HuH-7 (cell line): ENCODE measurements at regions not wholly inside any gene's neighbourhood (a gene's known extent, or its start where the extent isn't known, plus 50 kb on each side); places are given as distances from the start of the nearest gene placed in this dataset.
"Not testable (repeated sequence)": the region's sequence is repeated elsewhere in the genome, so short reads cannot be mapped to it uniquely, and the experiment has no call there.

Experiments
- DNase-seq: peaks from one replicate; pipeline ENCODE4 v3.0.0; 2011; ENCODE audit warnings: low spot score

DNA sequence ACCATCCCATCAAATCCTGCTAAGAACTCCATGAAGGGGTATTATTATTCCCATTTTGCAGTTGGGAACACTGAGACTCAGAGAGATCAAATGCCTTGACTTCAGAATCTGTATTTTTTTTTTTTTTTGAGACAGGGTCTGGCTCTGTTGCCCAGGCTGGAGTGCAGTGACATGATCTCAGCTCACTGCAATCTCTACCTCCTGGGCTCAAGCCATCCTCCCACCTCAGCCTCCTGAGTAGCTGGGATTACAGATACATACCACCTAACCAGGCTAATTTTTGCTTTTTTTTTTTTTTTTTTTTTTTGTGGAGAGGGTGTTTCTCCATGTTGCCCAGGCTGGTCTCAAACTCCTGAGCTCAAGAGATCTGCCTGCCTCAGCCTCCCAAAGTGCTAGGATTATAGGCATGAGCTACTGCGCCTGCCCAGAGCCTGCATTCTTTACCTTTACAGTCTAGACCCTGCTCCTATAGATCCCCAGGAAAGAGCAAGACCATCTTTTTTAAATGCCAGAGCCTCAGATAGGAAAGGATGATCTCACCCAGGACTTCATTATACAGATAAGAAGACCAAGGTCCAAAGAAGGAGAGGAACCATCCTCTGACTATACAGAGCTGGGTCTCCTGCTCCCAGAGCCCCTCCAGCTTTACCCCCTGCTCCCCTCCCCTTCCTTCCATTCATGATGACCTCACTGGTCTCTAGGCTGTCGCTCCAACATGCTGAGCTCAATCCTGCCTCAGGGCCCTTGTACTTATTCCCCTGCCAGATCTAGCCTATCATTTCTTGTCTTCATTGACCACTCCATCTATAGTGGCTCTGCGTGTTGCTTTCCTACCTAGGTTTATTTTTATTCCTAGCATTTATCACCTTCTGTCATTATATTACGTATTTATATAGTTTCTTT lies 138.6 kb downstream of the CEBPB start:
- no peak for DNase-seq

DNA sequence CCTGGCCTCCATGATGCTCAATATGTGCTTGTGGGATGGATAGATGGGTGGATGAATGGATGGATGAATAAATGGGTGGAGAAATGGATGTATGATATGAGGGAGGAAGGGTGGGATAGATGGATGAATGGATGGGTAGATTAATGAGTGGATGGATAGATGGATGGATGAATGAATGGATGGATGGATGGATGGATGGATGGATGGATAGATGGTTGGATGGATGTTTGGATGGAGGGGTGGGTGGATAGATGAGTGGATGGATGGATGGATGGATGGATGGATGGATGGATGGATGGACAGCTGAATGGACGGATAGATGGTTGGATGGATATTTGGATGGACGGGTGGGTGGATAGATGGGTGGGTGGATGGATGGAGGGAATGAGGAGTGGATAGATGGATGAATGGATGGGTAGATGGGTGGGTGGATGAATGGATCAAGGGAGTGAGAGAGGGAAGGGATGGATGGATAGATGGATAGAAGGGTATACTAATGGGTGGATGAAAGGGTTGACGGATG lies 139.4 kb downstream of the CEBPB start:
- DNase-seq, result no peak

DNA sequence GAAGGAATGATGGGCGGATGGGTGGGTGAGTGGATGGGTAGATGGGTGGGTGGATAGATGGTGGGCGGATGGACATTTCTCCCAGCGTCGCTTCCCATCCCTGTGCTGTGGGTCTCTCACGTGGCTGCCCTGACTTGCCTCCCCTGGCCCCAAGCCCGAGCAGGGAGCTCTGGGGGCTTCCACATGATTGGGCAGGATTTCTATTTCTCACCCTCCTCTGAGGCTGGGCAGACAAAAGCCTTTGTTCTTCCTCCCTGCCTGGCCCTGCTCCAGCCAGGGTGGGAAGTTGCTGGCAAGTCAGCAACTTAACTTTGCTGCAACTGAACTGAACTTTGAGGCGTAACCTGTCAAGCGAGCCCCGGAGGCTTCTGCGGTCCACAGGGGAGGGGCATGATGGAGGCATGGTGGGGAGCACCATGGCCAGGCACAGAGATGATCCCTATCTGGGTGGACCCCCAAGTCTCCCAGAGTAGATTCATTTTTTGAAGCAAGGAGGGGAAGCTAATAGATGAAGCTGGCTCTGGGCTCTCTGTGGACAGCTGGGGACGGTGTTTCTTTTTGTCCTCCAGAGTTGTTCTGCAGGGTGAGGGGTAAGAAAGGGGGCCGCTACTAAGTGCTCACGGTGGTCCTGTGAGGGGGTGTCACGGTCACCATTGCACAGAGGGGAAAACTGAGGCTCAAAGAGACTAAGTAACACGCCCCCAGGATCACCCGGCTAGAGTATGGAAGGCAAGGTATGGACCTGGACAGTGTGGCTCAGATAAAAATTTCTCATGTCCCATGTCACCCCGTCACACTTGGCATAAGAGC lies 140.1 kb downstream of the CEBPB start:
- no peak for DNase-seq

DNA sequence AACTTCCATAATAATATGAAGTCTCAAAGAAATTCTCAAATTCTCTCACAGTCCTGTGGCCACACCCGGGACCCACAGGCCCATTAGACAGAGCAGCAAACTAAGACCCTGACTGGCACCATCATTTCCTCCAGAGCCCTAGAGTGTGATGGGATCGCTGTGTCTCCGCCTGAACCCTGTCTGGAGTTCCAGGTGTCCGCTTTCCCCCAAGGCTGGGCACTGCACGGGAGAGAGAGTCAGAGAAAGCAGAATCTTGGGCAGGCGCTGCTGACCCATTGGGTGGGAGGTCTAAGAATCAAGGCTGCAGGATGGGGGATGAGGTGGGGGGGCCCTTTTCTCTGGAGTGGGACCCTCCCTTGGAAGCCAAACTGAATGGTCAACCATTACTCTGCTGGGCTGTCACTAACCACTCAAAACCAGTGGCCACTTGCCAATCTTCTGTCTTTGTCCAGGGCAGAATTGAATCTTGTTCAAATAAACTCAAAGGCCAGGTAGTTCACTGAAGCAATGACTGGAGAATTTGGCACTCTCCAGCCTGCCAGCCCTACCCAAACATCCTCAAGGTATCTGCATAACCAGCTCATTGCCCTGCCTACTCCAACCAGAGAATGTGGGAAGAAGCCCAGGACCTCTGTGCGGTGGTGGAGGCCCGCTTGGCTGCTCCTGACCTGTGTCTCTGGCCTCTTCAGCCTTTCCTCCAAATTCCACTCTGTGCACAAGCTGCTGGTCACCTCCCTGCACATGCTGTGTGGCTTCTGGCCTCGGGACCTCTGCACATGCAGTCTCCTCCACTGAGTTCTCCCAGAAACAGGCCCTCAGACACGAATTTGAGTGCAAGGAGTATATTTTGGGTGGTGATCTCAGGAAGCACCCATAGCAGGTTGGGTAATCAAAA lies 141.1 kb downstream of the CEBPB start:
- no peak for DNase-seq

DNA sequence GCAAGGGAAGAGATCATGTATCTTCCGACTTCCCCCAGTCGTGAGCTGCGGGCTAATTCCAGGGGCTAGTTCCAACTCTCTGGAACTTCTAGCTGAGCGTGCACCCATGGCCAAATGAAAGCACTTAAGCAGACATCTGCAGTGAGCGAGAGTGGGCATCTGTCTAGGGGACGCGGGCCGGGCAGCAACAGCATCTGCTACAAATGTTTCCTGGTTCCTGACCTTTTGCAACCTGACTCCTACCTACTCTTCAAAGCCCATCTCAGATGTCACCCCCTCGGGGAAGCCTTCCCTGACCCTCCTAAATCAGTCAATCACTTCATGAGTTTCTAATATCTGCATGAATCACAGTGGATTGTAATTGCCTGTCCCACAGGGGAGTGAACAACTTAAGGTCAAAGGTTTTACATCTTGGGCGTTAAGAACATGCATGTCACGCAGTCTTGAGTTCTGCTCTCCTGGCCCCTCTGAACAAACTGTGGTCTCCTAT lies 141.9 kb downstream of the CEBPB start:
- no peak for DNase-seq

DNA sequence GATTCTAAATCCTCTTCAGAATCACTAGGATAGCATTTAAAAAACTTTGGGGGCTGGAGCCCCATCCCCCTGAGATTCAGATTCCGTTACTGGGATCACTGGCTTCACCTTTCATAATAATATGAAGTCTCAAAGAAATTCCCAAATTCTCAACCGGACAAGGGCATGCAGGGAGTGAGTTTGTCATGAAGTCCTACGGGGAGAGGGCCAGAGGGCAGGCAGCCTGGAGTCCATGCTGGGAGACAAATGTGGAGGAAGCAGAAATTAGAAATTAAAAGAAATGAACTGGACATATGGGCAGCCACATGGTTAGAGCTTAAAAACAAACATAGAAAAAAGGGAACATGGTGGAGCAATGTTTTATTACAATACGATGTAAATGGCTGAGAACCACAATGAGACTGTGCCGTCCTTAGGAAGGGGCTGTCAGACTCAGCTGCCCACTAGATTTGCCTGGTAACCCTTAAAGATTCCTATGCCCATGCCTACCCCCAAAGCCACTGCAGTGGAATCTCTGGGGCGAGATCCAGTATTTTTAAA lies 142.6 kb downstream of the CEBPB start:
- no peak for DNase-seq

DNA sequence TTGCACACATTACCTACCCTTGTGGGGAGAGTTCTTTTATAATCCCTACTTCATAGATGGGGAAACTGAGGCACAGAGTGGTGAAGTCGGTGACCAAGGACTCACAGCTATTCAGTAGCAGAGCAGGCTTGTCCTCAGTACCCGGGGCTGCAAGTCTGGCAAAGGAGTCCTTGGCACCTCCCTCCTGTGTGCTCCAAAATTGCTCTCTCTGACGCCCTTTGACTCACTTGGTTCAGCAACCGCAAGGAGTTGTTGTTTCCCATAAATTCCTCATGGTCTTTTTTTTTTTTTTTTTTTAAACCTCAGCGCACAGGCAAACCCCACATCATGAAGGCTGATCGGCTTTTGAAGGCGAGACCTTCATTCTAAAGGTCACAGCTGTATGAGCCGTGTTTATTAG lies 143.2 kb downstream of the CEBPB start:
- DNase-seq, result no peak

DNA sequence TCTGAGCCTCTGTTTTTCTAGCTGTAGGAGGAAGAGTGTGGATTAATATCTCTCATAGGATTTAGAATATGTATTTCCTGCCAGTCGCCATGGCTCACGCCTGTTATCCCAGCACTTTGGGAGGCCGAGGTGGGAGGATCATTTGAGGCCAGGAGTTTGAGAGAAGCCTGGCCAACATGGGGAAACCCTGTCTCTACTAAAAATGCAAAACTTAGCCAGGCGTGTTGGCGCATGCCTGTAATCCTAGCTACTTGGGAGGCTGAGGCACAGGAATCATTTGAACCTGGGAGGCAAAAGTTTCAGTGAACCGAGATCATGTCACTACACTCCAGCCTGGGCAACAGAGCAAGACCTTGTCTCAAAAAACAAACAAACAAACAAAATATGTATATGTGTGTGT lies 143.9 kb downstream of the CEBPB start:
- not testable (repeated sequence) for DNase-seq

DNA sequence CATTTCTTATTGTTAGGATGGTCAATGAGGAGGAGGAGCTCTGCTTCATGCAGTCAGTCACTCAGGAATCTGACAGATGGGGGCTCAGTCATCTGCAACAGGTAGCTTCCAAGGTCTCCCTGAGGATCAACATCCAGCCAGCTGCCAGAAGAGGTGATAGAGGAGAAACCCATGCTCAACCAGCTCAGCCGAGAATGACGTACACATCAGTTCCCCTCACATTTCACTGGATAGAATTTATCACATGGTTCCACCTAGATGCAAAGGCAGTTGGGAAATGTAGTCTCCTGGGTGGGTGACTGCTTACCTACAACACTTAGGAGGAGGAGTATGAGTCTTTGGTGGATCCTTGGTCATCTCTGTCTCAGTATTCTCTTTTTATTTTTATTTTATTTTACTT lies 144.5 kb downstream of the CEBPB start:
- peak; percentile 89 for DNase-seq

DNA sequence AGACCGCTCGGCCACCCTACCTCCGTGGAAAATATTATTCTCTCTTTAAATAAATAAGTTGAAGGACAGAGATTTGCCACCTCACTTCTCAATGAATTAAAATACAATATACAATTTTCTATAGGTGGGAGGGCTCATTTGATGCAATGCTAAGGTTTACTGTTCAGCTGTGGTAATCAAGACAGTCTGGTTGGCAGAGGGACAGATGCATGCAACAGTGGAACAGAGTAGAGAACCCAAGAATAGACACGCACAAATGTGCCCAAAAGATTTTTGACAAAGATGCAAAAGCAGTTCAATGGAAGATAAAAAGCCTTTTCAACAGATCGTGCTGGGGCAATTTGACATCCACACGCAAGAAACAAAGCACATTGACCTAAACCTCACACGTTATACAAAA lies 145.2 kb downstream of the CEBPB start:
- DNase-seq, result no peak

DNA sequence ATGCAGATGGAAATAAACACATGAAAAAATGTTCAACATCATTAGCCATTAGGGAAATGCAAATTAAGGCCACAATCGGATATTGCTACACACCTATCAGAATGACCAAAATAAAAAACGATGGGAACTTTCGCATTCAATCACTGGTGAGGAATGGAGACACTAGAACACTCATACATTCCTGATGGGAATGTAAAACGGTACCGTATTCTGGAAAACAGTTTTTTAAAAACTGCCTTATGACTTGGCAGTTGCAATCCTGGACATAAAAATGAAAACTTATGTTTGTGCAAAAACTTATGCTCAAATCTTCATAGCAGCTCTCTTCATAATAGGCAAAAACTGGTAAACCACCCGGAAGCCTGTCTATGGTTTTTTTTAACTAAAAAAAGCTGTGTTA lies 146.0 kb downstream of the CEBPB start:
- DNase-seq, result no peak

DNA sequence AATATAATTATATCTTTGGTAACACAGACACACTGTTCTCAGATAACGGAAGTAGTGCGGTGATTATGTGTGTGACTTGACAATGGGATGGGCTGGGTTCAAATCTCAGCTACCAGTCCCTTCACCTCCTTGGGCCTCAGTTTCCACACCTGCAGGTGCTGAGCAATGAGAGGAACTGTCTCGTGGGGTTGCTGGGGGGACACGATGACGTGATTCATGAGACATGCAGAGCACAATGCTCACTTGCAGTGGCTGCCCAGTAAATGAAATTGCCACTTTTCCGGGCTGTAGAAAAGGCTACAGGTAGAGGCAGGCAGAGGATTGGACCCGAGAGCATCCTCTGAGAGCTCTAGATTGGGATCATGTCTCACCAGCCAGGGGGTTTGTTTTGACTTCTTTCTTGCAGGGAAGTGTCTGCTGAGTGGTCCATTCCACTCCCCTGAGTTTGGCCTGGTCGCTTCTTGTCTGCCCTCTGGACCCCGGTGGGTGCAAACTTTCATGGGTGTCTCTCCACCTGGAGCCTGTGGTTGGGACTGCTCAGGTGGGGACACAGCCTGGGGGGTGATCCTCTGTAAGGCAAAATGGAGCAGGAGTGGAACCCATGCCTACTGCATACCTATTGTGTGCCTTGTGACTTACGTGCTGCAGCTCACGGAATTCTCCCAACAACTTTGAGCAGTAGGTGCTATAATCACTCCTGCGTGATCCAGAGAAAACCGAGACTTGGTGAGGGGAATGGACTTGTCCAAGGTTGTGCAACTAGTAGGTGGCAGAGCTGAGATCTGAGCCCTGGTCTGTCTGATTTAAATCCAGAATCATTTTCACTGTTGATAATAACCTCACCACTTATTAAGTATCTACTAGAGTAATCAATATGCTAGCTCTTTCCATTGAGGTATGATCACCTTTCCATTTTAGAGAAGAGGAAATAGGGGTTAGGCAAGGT lies 147.2 kb downstream of the CEBPB start:
- DNase-seq, result no peak

DNA sequence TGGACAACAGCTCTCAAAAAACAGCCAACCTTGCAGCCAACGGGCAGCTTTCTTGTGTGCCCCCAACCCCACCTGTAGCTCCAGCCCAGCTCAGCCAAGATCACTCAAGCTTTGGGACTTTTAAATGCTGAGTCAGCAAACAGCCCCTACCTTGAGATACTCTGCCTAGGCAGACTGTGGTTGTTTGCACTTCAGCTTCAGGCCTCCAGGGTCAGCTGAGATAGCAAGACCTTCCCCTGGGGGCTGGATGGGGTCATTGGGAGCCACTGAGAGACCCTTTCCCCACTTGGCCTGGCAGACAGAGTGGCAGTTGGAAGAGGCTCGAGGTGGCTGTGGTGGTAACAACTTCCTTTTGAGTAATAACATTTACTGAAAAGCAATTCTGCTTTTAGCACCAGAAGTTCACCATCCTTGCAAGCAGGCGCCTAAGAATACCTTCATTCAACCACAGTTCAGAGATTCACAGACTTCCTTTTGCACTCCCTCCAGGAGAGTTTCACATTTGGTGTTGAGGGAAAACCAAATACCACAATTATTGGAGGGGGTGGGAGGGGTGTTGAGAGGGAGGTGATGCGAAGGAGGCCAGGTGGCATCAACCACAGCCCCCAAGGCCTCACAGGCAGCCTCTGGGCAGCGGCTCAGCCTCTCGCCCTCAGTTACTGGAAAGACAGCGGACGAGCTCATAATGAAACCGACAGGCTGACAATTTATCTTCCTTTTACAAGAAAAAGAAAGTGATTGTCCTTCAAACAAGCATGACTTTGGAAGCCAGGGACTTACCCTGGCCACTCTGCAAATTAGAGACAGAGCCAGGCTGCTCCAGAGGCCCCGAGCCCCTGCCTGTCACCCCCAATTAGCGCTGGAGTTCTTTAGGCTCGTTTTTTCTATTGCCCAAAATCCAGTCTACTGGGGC lies 148.1 kb downstream of the CEBPB start:
- DNase-seq, result peak; percentile 82

DNA sequence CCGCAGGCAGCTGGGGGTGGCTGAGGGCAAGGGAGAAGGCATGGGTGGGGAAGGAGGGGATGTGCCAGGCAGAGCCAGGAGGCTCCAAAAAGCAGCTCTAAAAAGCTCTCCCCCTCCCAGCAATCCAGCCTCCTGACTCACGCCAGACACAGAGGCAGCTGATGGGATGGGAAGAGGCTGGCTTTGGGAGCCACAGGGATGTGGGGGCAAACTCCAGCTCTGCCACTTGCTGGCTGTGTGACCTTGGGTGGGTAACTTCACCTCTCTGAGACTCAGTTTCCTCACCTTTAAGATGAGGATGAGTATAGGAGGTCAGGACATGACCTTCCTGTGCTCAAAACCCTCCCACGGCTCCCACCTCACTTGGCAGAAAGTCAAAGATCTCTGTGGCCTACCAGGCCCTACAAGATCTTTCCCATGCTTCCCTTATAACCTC lies 148.9 kb downstream of the CEBPB start:
- no peak for DNase-seq

DNA sequence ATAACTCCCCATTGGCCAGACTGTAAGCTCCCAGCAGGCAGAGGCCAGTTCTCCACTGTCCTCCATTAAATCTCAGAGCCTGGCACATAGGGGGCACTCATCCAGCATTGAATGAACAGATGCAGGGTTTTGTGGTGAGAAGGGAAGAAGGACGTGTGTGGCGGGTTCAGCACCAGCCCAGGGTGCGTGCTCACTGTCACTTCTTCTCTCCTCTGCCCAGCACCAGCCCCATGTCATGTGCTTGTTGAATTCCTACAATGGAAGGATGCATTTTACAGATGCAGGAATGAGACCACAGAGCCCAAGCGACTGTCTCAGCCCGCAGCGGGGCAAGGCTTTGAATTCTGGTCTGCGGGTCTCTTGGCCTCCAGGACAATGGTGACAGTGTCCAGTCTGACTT lies 149.9 kb downstream of the CEBPB start:
- DNase-seq, result no peak

DNA sequence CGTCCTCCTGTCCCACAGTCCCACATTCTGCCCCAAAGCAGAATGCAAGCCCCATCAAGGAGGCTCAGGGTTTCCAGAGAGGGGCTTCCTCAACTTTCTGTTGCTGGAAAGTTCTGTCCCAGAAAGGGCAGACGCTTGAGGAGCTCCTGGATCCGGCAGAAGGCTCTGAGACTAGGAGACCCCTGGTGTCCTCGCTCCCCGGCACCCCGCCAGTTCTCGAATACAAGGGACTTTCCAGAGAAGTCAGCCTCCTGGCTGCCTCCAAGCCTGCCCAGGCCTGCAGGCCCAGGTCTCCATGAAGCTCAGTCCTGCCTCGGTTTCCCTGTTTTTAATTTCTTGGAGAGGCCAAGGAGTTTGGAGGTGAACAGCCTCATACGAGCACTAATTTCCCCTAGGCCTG lies 150.4 kb downstream of the CEBPB start:
- DNase-seq, result no peak

DNA sequence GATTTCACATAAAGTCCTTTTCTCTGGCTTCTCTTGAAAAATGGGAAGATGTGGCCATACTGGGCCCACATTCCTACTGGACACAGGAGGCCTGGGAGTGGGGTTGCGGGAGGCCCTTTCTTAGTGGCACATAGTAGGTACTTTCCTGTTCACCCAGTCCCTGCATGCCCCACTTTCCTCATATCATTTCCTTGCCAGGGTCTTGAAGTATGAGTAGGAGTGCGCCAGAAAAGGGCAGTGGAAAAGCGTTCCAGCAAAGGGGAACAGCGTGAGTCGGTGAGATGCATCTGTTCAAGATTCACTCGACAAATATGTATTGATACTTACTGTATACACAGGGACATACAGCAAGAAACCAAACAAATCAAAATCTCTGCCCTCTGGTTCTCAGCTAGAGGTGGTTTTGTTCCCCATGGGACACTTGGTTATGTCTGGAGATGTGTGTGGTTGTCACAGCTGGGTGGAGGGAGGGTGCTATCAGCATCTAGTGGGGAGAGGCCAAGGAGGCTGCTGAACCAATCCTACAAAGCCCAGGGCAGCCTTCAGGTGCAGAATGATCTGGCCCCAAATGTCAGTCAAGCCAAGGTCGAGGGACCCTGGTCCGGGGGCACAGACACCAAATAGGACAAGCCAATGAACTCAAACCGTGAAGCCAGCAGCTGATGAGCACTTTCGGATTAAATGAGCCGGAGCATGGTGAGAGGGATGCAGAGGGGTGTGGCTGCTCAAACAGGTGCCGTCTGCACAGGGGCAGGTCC lies 151.4 kb downstream of the CEBPB start:
- DNase-seq, result no peak

DNA sequence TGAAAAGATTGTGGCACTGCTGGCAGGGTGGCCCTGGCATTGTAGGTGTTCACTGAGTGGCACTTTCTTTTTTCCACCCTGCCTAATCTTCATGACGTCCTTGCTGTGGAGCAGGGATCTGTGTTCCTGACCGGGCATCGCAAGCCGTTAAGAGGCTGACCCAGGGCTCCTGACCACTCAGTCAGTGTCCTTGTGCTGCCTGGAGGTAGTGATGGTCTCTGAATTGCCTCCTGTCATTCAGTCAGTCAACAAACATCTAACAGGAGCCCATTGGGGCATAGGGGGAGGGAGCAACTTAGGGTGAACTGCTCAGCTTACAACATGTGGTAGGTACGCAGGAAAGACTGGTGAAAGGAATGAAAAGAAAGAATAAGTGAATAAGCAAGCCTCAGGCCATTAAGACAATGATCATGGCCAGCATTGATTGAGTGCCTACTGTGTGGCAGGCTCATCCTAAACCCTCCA lies 152.0 kb downstream of the CEBPB start:
- DNase-seq, result no peak
